SK-MEL-5 (cell line): ENCODE measurements at regions not wholly inside any gene's neighbourhood (a gene's known extent, or its start where the extent isn't known, plus 50 kb on each side); places are given as distances from the start of the nearest gene placed in this dataset.
"Not testable (repeated sequence)": the region's sequence is repeated elsewhere in the genome, so short reads cannot be mapped to it uniquely, and the experiment has no call there.

ENCODE experiments used
- DNase-seq: peaks from one replicate; pipeline ENCODE4 v3.0.0-alpha.2; 2016; ENCODE audit warnings: low read depth, low spot score
- in situ Hi-C: cut with HindIII; loops from 2 replicates; pipeline ENCODE4 v1.10.0; 2016; ENCODE audit warnings: low sequenced_read_pairs, high pct_unique_total_duplicates, low pct_unique_long_range_greater_than_20kb

DNA sequence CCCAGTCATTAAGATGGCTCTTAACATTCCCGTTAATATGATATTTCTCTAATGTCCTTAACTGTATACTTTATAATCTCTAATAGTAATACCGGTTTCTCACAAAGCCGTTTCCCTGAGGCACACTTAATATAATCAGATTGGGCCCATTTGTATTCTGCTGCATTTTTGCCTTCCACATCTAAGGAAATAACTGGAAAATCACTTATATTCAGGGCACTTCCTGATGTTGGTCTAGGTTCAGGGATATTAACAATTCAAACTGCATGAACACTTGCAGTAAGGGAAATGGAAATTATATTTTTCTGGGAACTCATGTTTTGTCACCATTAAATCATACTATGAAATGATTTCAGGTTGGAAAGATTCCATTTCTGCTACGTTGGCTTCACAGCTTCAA, 119.8 kb downstream of the TPR start:
- no peak for DNase-seq
- in situ Hi-C loops: no loop called here

DNA sequence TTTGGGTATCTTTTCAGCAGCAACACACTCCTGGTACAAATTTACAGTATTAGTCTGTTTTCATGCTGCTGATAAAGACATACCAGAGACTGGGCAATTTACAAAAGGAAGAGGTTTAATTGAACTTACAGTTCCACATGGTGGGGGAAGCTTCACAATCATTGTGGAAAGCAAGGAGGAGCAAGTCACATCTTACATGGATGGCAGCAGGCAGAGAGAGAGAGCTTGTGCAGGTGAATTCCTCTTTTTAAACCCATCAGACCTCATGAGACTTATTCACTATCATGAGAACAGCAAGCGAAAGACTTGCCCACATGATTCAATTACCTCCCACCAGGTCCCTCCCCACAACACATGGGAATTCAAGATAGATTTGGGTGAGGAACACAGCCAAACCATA, 124.5 kb downstream of the TPR start:
- in situ Hi-C loops: no loop called here
- DNase-seq: no peak

DNA sequence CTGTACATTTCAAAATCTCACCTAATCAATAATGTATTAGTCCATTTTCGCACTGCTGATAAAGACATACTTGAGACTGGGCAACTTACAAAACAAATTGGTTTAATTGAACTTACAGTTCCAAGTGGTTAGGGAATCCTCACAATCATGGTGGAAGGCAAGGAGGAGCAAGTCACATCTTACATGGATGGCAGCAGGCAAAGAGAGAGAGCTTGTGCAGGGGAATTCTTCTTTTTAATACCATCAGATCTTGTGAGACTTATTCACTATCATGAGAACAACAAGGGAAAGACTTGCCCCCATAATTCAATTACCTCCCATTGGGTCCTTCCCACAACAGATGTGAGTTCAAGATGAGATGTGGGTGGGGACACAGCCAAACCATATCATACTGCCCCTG, 126.4 kb downstream of the TPR start:
- in situ Hi-C loops, DNase-seq: not testable (repeated sequence)

DNA sequence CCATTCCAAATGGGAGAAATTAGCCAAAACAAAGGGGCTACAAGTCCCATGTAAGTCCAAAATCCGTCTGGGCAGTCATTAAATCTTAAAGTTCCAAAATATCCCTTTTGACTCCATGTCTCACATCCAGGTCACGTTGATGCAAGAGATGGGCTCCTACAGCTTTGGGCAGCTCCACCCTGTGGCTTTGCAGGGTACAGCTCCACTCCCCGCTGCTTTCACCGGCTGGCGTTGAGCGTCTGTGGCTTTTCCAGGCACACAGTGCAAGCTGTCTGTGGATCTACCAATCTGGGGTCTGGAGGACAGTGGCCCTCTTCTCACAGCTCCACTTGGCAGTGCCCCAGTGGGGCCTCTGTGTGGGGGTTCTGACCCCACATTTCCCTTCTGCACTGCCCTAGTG, 130.2 kb downstream of the TPR start:
- DNase-seq: peak; percentile 83
- in situ Hi-C loops: no loop called here
